H1 (cell line): ENCODE measurements at regions not wholly inside any gene's neighbourhood (a gene's known extent, or its start where the extent isn't known, plus 50 kb on each side); places are given as distances from the start of the nearest gene placed in this dataset.
A peak's percentile ranks its signal among the peaks of the same experiment; 100 is the strongest.

Source experiments
- CTCF ChIA-PET: fragments of 300-600 bp; sonication (Branson Sonifier 250); formaldehyde crosslinking; loops from one replicate; lab custom pipeline; 2021; ENCODE audit not compliant: partially characterized antibody; lab: Charles Lee
- POLR2A ChIA-PET: fragments of 300-600 bp; sonication (Branson Sonifier 250); formaldehyde crosslinking; loops from one replicate; lab custom pipeline; 2021; ENCODE audit warnings: inconsistent platforms; ENCODE audit not compliant: partially characterized antibody; lab: Charles Lee
- DNase-seq, 2 experiments: peaks; one replicate each; pipeline versions ENCODE4 v3.0.0 to v3.0.0-alpha.2; 2010 to 2022; ENCODE audit warnings: low spot score in 2 of 2, low read depth in 1 of 2, mixed read lengths in 1 of 2
- FAIRE-seq: peaks from 2 replicates; lab custom pipeline; 2011; peaks lifted over from hg19 to GRCh38; lab: Jason Lieb, UNC
- H2AFZ ChIP-seq: 2 replicates; pipeline ENCODE4 v1.8.1; 2012; ENCODE audit warnings: low read length, inconsistent platforms
- H2AK5ac ChIP-seq: 2 replicates; pipeline ENCODE4 v1.6.1; 2013; ENCODE audit warnings: low read depth, low read length
- H2BK120ac ChIP-seq: replicated peaks from 2 replicates; pipeline ENCODE3; 2013; ENCODE audit warnings: low read depth, low read length, inconsistent platforms
- H2BK12ac ChIP-seq: 2 replicates; pipeline ENCODE4 v1.6.1; 2013; ENCODE audit warnings: low read depth, low read length
- H2BK15ac ChIP-seq: 2 replicates; pipeline ENCODE4 v1.6.1; 2013; ENCODE audit warnings: low read length
- H2BK20ac ChIP-seq: 2 replicates; pipeline ENCODE4 v1.6.1; 2013; ENCODE audit warnings: low read length
- H2BK5ac ChIP-seq: 2 replicates; pipeline ENCODE4 v1.6.1; 2013; ENCODE audit warnings: low read depth, low read length
- H3K14ac ChIP-seq: 2 replicates; pipeline ENCODE4 v1.6.1; 2013; ENCODE audit warnings: inconsistent platforms; ENCODE audit not compliant: insufficient read length
- H3K18ac ChIP-seq: 2 replicates; pipeline ENCODE4 v1.6.1; 2013; ENCODE audit warnings: low read length; ENCODE audit errors: extremely low read depth
- H3K23ac ChIP-seq: 2 replicates; pipeline ENCODE4 v1.6.1; 2013; ENCODE audit warnings: inconsistent platforms; ENCODE audit not compliant: insufficient read length
- H3K23me2 ChIP-seq: 2 replicates; pipeline ENCODE4 v1.6.1; 2013; ENCODE audit warnings: low read depth, low read length
- H3K27ac ChIP-seq: 2 replicates; pipeline ENCODE4 v1.6.1; 2011; ENCODE audit warnings: low read depth, low read length, inconsistent platforms
- H3K27me3 ChIP-seq, 4 experiments: replicated peaks in 1 of 4; 1 replicate in 1 of 4; 2 replicates in 3 of 4; pipeline versions ENCODE4 v1.6.1 to v1.8.1; 2011 to 2013; ENCODE audit warnings: low read length in 3 of 4, mild to moderate bottlenecking in 3 of 4, inconsistent platforms in 2 of 4, mixed read lengths in 2 of 4, moderate library complexity in 1 of 4; ENCODE audit not compliant: control insufficient read depth in 3 of 4, insufficient read depth in 3 of 4; ENCODE audit errors: extremely low read depth in 1 of 4
- H3K36me3 ChIP-seq, 4 experiments: 2 replicates each; pipeline versions ENCODE4 v1.6.1 to v1.8.1; 2011 to 2013; ENCODE audit warnings: mild to moderate bottlenecking in 4 of 4, low read length in 3 of 4, moderate library complexity in 2 of 4, control low read depth in 1 of 4, inconsistent platforms in 1 of 4; ENCODE audit not compliant: insufficient read depth in 4 of 4, control insufficient read depth in 2 of 4
- H3K4ac ChIP-seq: replicated peaks from 2 replicates; pipeline ENCODE3; 2013; ENCODE audit warnings: low read length, low read depth, mixed read lengths, inconsistent platforms; ENCODE audit not compliant: insufficient read length
- H3K4me1 ChIP-seq, 4 experiments: replicated peaks in 1 of 4; 1 replicate in 1 of 4; 2 replicates in 3 of 4; pipeline versions ENCODE4 v1.6.1 to v1.8.1; 2011 to 2013; ENCODE audit warnings: low read length in 3 of 4, inconsistent platforms in 2 of 4, mixed read lengths in 1 of 4; ENCODE audit not compliant: insufficient read depth in 4 of 4, control insufficient read depth in 3 of 4
- H3K4me2 ChIP-seq, 2 experiments: 2 replicates each; pipeline versions ENCODE4 v1.6.1 to v1.8.1; 2011 to 2013; ENCODE audit warnings: low read depth in 2 of 2, low read length in 2 of 2, control low read depth in 1 of 2, inconsistent platforms in 1 of 2, mild to moderate bottlenecking in 1 of 2; ENCODE audit not compliant: insufficient read depth in 1 of 2
- H3K4me3 ChIP-seq, 4 experiments: fragments of 200-600, 300-600 bp in 1 of 4; sonication (generic), shearing (Covaris generic), sonication (Bioruptor Twin) in 1 of 4; 2 replicates each; pipeline versions ENCODE4 v1.5.1 to v1.8.1; 2011 to 2016; ENCODE audit warnings: low read length in 4 of 4, low read depth in 3 of 4, control low read depth in 2 of 4, inconsistent platforms in 2 of 4, mild to moderate bottlenecking in 2 of 4, mixed read lengths in 1 of 4, moderate library complexity in 1 of 4; ENCODE audit not compliant: insufficient read depth in 2 of 4; ENCODE audit errors: extremely low read depth in 1 of 4
- H3K56ac ChIP-seq: replicated peaks from 2 replicates; pipeline ENCODE3; 2013; ENCODE audit warnings: low read depth, mild to moderate bottlenecking, mixed read lengths, low read length, inconsistent platforms; ENCODE audit not compliant: insufficient read length
- H3K79me1 ChIP-seq: 2 replicates; pipeline ENCODE4 v1.6.1; 2013; ENCODE audit warnings: low read depth, low read length, control low read depth
- H3K79me2 ChIP-seq, 2 experiments: 2 replicates each; pipeline versions ENCODE4 v1.6.1 to v1.8.1; 2012 to 2013; ENCODE audit warnings: low read length in 2 of 2, mild to moderate bottlenecking in 2 of 2, inconsistent platforms in 1 of 2; ENCODE audit not compliant: insufficient read depth in 2 of 2, control insufficient read depth in 1 of 2
- H3K9ac ChIP-seq, 4 experiments: replicated peaks in 1 of 4; 1 replicate in 1 of 4; 2 replicates in 3 of 4; pipeline versions ENCODE4 v1.6.1 to v1.8.1; 2011 to 2013; ENCODE audit warnings: low read depth in 3 of 4, low read length in 3 of 4, control low read depth in 2 of 4, mild to moderate bottlenecking in 2 of 4, moderate library complexity in 2 of 4, inconsistent platforms in 1 of 4; ENCODE audit errors: extremely low read depth in 1 of 4
- H3K9me3 ChIP-seq, 2 experiments: 2 replicates each; pipeline versions ENCODE4 v1.6.1 to v1.8.1; 2012 to 2013; ENCODE audit warnings: mild to moderate bottlenecking in 2 of 2, moderate library complexity in 2 of 2, control low read depth in 1 of 2, inconsistent platforms in 1 of 2, low read depth in 1 of 2, low read length in 1 of 2, mixed read lengths in 1 of 2; ENCODE audit not compliant: insufficient read depth in 2 of 2
- H4K20me1 ChIP-seq, 2 experiments: replicated peaks in 1 of 2; 2 replicates each; pipeline versions ENCODE3 to v1.8.1; 2011 to 2013; ENCODE audit warnings: inconsistent platforms in 2 of 2, low read length in 2 of 2, mild to moderate bottlenecking in 1 of 2; ENCODE audit not compliant: insufficient read depth in 2 of 2, control insufficient read depth in 1 of 2
- H4K5ac ChIP-seq: 2 replicates; pipeline ENCODE4 v1.6.1; 2013; ENCODE audit warnings: low read length, low read depth, mixed read lengths, inconsistent platforms; ENCODE audit not compliant: insufficient read length
- H4K8ac ChIP-seq: 2 replicates; pipeline ENCODE4 v1.8.0; 2013; ENCODE audit warnings: mild to moderate bottlenecking, moderate library complexity, low read length, inconsistent platforms; ENCODE audit not compliant: insufficient read depth; ENCODE audit errors: extremely low read depth
- H4K91ac ChIP-seq: replicated peaks from 2 replicates; pipeline ENCODE3; 2013; ENCODE audit warnings: low read length, mixed read lengths, inconsistent platforms; ENCODE audit not compliant: insufficient read length
- BCL11A ChIP-seq, 2 experiments: IDR thresholded peaks; one replicate each; pipeline ENCODE4 v1.6.1; 2011; ENCODE audit warnings: low read depth in 2 of 2, low read length in 2 of 2, mild to moderate bottlenecking in 2 of 2
- BRCA1 ChIP-seq: IDR thresholded peaks from 2 replicates; pipeline ENCODE4 v1.6.1; 2012; ENCODE audit warnings: low read depth, low read length, improper control_type of control experiment
- CEBPB ChIP-seq: IDR thresholded peaks from 2 replicates; pipeline ENCODE4 v1.6.1; 2012; ENCODE audit warnings: low read depth, low read length
- GTF2F1 ChIP-seq: IDR thresholded peaks from 2 replicates; pipeline ENCODE4 v1.6.1; 2012; ENCODE audit warnings: low read depth, low read length, improper control_type of control experiment, borderline replicate concordance
- HDAC2 ChIP-seq, 2 experiments: fragments of 300-600 bp in 1 of 2; sonication (generic) in 1 of 2; IDR thresholded peaks; 2 replicates each; pipeline ENCODE4 v1.6.1; 2011 to 2012; ENCODE audit warnings: low read depth in 2 of 2, low read length in 2 of 2, mild to moderate bottlenecking in 2 of 2, moderate library complexity in 2 of 2, borderline replicate concordance in 1 of 2, inconsistent platforms in 1 of 2
- HDAC6 ChIP-seq: IDR thresholded peaks from one replicate; pipeline ENCODE4 v1.7.1; 2012; ENCODE audit warnings: low read depth, mild to moderate bottlenecking, inconsistent platforms, low read length, moderate library complexity
- POU5F1 ChIP-seq: IDR thresholded peaks from 2 replicates; pipeline ENCODE4 v1.6.1; 2011; ENCODE audit warnings: low read depth, mild to moderate bottlenecking, low read length, moderate library complexity
- RXRA ChIP-seq: IDR thresholded peaks from 2 replicates; pipeline ENCODE4 v1.6.1; 2011; ENCODE audit warnings: low read depth, mild to moderate bottlenecking, low read length, moderate library complexity; ENCODE audit not compliant: insufficient read depth
- SIN3A ChIP-seq, 2 experiments: IDR thresholded peaks in 1 of 2; conservative IDR thresholded peaks in 1 of 2; 2 replicates each; pipeline ENCODE4 v1.6.1; 2011 to 2012; ENCODE audit warnings: low read length in 2 of 2, improper control_type of control experiment in 1 of 2, low read depth in 1 of 2, mild to moderate bottlenecking in 1 of 2
- SUZ12 ChIP-seq: fragments of 200-600 bp; sonication (generic); IDR thresholded peaks from 2 replicates; pipeline ENCODE4 v1.6.1; 2012; ENCODE audit warnings: mild to moderate bottlenecking, inconsistent platforms, low read length, moderate library complexity, mixed read lengths
- WGBS, 2 experiments: shearing (Covaris generic) in 1 of 2; methylation state at CpG; one replicate each; pipeline versions ENCODE4 v1.1.6 to v1.1.7; 2013 to 2015; ENCODE audit warnings: low lambda C conversion rate in 2 of 2, mixed read lengths in 2 of 2, inconsistent platforms in 1 of 2, low coverage in 1 of 2, missing lambda C conversion rate in 1 of 2; ENCODE audit not compliant: insufficient replicate concordance in 2 of 2, insufficient coverage in 1 of 2, insufficient read length in 1 of 2; ENCODE audit errors: extremely low coverage in 1 of 2, missing lambda C conversion rate in 1 of 2; 5-methylcytosine and 5-hydroxymethylcytosine counted together

- Histone ChIP-seq H4K5ac (no peak overlapping the region), H3K27ac (no peak overlapping the region), H3K79me2 (no peaks in the 10 kb centered on the region), H2BK20ac (0 out of 2 replicates have a peak overlapping the region, but pooled peaks have one; percentile 75), H3K23ac (no peak overlapping the region), H2AFZ (peak overlapping the region; percentile 82), H3K9me3 (no peaks in the 10 kb centered on the region), H4K8ac (no peak overlapping the region), H2AK5ac (no peak overlapping the region), H3K36me3 (no peaks in the 10 kb centered on the region), H3K9ac (no peak overlapping the region), H3K4me1 (peaks cover 0 to 8% (median 4%) of the 10 kb centered on the region in 4 experiments; a peak in 5 of 7 replicates), H2BK12ac (peak overlapping the region; percentile 35; the same call in 1 of the 2 replicates), H3K79me1 (no peaks in the 10 kb centered on the region), H3K56ac (no peak overlapping the region), H3K4ac (peak overlapping the region; percentile 14), H3K18ac (no peak overlapping the region), H4K20me1 (no peaks in the 10 kb centered on the region), H2BK15ac (peak overlapping the region; percentile 9; the same call in 1 of the 2 replicates), H3K23me2 (no peaks in the 10 kb centered on the region), H2BK120ac (peak overlapping the region; percentile 80), H3K4me3 (no peak overlapping the region), H3K4me2 (no peak overlapping the region), H4K91ac (peak overlapping the region; percentile 44), H3K27me3 (peaks cover 0 to 4% (median 2%) of the 10 kb centered on the region in 4 experiments; a peak in 1 of 7 replicates), H2BK5ac (no peak overlapping the region), H3K14ac (no peak overlapping the region)
- FAIRE-seq (no peak), DNase-seq (no peak)
- 82% methylated on average over 6 of the region's 6 CpGs; no CpG with 5 or more reads in 1 of the 2 experiments for WGBS, 2 experiments
- ChIA-PET CTCF (no interaction called here), POLR2A (no interaction called here)
- no peak for TF ChIP-seq CEBPB
- TF ChIP-seq HDAC6, result no peak
- TF ChIP-seq SUZ12, result no peak
- TF ChIP-seq SIN3A (conservative IDR thresholded peaks at IDR 0.05 in 1 of 2, IDR thresholded peaks at IDR 0.05 in 1 of 2; ENCODE audit: low read depth in 1 of 2, low read length in 2 of 2), result no peak
- TF ChIP-seq GTF2F1, result no peak
- TF ChIP-seq POU5F1, result no peak
- TF ChIP-seq RXRA, result no peak
- no peak for TF ChIP-seq BCL11A (IDR thresholded peaks at IDR 0.05; ENCODE audit: low read depth in 2 of 2, low read length in 2 of 2)
- no peak for TF ChIP-seq BRCA1
- no peak for TF ChIP-seq HDAC2 (IDR thresholded peaks at IDR 0.05; ENCODE audit: borderline replicate concordance in 1 of 2, low read depth in 2 of 2, low read length in 2 of 2)
Observed at GRCh38 chr1:185534801-185535200, 199.4 kb upstream of the HMCN1 start.
